ENCODE measurements at regions not wholly inside any gene's neighbourhood (a gene's known extent, or its start where the extent isn't known, plus 50 kb on each side); places are given as distances from the start of the nearest gene placed in this dataset.

DNA sequence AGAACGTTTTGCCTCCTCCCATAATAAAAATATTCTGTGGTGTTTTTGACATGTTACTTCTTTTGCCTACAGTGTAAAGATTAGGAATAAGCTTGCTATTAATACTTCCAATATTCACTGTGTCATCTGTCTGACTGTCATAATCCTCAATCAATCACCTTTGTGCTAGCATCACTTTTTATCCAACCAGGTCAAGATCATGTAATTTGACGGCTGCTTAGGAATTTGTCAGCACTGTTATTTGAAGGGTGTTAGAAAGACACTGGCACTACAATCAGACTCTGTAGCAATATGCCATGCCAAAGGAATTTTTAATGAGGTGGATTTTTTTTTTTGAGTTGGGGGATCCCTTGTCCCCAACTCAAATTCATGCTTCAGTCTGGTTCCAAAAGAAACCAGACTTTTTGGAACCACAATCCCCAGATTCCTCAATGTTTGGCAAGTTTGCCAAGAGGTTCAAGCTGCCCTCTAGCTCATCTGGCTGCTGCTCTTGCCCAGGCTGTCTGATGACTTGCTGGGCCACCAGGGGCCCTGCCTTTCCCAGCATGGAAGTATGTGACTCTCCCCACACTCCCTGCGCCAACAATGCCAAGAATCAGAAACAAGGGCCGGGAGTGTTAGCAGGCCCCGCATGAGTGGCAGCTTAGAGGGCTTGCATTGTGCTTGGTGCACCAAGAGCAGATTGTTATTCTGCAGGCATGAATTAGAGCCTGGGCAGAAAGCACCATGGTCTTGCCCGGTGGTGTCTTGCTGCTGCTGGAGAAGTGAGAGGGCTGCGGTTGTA, 58.6 kb upstream of the TSC22D2 start:
- TF ChIP-seq POLR2A (IDR thresholded peaks at IDR 0.05; ENCODE audit: extremely low read depth, insufficient read length) = no peak
- TF ChIP-seq, protein P1, sequence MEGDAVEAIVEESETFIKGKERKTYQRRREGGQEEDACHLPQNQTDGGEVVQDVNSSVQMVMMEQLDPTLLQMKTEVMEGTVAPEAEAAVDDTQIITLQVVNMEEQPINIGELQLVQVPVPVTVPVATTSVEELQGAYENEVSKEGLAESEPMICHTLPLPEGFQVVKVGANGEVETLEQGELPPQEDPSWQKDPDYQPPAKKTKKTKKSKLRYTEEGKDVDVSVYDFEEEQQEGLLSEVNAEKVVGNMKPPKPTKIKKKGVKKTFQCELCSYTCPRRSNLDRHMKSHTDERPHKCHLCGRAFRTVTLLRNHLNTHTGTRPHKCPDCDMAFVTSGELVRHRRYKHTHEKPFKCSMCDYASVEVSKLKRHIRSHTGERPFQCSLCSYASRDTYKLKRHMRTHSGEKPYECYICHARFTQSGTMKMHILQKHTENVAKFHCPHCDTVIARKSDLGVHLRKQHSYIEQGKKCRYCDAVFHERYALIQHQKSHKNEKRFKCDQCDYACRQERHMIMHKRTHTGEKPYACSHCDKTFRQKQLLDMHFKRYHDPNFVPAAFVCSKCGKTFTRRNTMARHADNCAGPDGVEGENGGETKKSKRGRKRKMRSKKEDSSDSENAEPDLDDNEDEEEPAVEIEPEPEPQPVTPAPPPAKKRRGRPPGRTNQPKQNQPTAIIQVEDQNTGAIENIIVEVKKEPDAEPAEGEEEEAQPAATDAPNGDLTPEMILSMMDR (IDR thresholded peaks at IDR 0.05; ENCODE audit: low read depth, low read length) = no peak

All from NB4 (cell line).